ENCODE measurements at regions not wholly inside any gene's neighbourhood (a gene's known extent, or its start where the extent isn't known, plus 50 kb on each side); places are given as distances from the start of the nearest gene placed in this dataset.

DNA sequence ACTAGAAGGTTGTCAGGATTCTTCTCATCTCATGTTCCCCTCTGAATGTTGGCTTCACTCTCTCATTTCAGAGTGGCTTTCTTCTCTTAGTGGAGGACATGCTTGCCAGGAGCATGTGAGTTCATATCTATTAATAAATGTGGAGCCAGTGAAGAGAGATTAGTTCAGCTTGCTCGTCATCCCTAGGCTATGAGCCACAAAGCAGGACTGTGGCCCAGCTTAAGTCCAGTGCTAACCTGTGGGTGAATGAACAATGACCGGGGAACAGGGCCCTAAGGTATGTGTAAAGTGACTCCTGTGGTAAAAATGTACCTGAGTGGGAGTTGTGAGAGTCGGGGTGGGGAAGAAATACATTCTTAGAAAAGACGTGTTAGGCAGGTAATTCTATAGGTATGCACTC, 96.9 kb upstream of the TBL1XR1 start:
- TF ChIP-seq, protein P1, sequence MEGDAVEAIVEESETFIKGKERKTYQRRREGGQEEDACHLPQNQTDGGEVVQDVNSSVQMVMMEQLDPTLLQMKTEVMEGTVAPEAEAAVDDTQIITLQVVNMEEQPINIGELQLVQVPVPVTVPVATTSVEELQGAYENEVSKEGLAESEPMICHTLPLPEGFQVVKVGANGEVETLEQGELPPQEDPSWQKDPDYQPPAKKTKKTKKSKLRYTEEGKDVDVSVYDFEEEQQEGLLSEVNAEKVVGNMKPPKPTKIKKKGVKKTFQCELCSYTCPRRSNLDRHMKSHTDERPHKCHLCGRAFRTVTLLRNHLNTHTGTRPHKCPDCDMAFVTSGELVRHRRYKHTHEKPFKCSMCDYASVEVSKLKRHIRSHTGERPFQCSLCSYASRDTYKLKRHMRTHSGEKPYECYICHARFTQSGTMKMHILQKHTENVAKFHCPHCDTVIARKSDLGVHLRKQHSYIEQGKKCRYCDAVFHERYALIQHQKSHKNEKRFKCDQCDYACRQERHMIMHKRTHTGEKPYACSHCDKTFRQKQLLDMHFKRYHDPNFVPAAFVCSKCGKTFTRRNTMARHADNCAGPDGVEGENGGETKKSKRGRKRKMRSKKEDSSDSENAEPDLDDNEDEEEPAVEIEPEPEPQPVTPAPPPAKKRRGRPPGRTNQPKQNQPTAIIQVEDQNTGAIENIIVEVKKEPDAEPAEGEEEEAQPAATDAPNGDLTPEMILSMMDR (IDR thresholded peaks at IDR 0.05): no peak
- TF ChIP-seq POLR2A (IDR thresholded peaks at IDR 0.05): no peak

Measured in heart left ventricle (tissue), 13 donors.